Testis (tissue), 2 donors: ENCODE measurements at regions not wholly inside any gene's neighbourhood (a gene's known extent, or its start where the extent isn't known, plus 50 kb on each side); places are given as distances from the start of the nearest gene placed in this dataset.

Experiments
- CTCF ChIP-seq, 3 experiments: fragments of 450-650 bp in 2 of 3; fragments of 200-600 bp in 1 of 3; sonication (generic) in 1 of 3; IDR thresholded peaks; one replicate each; pipeline ENCODE4 v1.5.1; 2016 to 2019; ENCODE audit warnings: antibody characterized with exemption in 3 of 3, mild to moderate bottlenecking in 2 of 3, moderate library complexity in 1 of 3
- POLR2A ChIP-seq: fragments of 450-650 bp; IDR thresholded peaks from one replicate; pipeline ENCODE4 v1.6.1; 2017; ENCODE audit warnings: antibody characterized with exemption, mild to moderate bottlenecking, moderate library complexity

DNA sequence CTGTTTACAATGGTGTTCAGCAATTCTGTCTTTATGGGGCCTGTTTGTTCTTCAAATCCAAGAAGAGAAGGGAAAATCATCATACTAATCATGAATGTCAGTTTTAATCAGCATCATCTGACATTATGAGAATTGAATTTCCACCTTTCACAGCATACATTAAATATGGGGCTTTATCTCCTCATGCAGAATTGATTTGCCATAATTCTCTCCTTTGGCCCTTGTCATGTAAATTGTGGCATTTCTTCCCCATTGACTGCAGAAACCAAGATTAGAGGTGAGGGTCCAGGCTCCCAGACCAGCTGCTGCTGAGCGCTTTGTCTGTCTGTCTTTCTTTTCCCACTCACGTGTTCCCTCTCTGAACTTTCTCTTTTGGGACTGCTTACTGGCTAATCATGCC lies 232.1 kb upstream of the NAV2 start:
- TF ChIP-seq POLR2A = no peak
- TF ChIP-seq CTCF (IDR thresholded peaks at IDR 0.05) = no peak
